SK-MEL-5 (cell line): ENCODE measurements at regions not wholly inside any gene's neighbourhood (a gene's known extent, or its start where the extent isn't known, plus 50 kb on each side); places are given as distances from the start of the nearest gene placed in this dataset.
"Not testable (repeated sequence)": the region's sequence is repeated elsewhere in the genome, so short reads cannot be mapped to it uniquely, and the experiment has no call there.

Source experiments
- DNase-seq: peaks from one replicate; pipeline ENCODE4 v3.0.0-alpha.2; 2016; ENCODE audit warnings: low read depth, low spot score
- in situ Hi-C: cut with HindIII; loops from 2 replicates; pipeline ENCODE4 v1.10.0; 2016; ENCODE audit warnings: low sequenced_read_pairs, high pct_unique_total_duplicates, low pct_unique_long_range_greater_than_20kb

GRCh38 chr7:49093218-49093617 is 168.9 kb downstream of the CDC14C start:
- in situ Hi-C loops, result no loop called here
- no peak for DNase-seq

- in situ Hi-C loops, result no loop called here
- no peak for DNase-seq
These were observed 170.5 kb downstream of the CDC14C start for GRCh38 chr7:49094866-49095265.

- in situ Hi-C loops, result no loop called here
- peak; percentile 43 for DNase-seq
These were observed 175.4 kb downstream of the CDC14C start for GRCh38 chr7:49099587-49100326.

GRCh38 chr7:49100908-49101740 is 176.8 kb downstream of the CDC14C start:
- in situ Hi-C loops, DNase-seq: not testable (repeated sequence)

- no peak for DNase-seq
- in situ Hi-C loops, result no loop called here
These were observed 178.1 kb downstream of the CDC14C start for GRCh38 chr7:49102411-49102810.

- in situ Hi-C loops, result no loop called here
- DNase-seq, result no peak
These were observed 187.4 kb downstream of the CDC14C start for GRCh38 chr7:49111706-49112105.

- in situ Hi-C loops, result no loop called here
- no peak for DNase-seq
These were observed 187.9 kb downstream of the CDC14C start for GRCh38 chr7:49112222-49112621.

GRCh38 chr7:49112647-49113046 is 188.3 kb downstream of the CDC14C start:
- DNase-seq, result no peak
- in situ Hi-C loops, result no loop called here

GRCh38 chr7:49119706-49120105 is 195.4 kb downstream of the CDC14C start:
- in situ Hi-C loops, result no loop called here
- no peak for DNase-seq

- in situ Hi-C loops, result no loop called here
- no peak for DNase-seq
These were observed 200.9 kb downstream of the CDC14C start for GRCh38 chr7:49125246-49125645.

GRCh38 chr7:49127359-49127913 is 203.1 kb downstream of the CDC14C start:
- DNase-seq, result no peak
- in situ Hi-C loops, result no loop called here

- in situ Hi-C loops, result no loop called here
- DNase-seq, result no peak
These were observed 213.6 kb downstream of the CDC14C start for GRCh38 chr7:49137978-49138377.

GRCh38 chr7:49150486-49150885 is 226.1 kb downstream of the CDC14C start:
- in situ Hi-C loops, result no loop called here
- DNase-seq, result no peak

- no peak for DNase-seq
- in situ Hi-C loops, result no loop called here
These were observed 226.8 kb downstream of the CDC14C start for GRCh38 chr7:49151146-49151545.

GRCh38 chr7:49158321-49158720 is 234.0 kb downstream of the CDC14C start:
- DNase-seq, result no peak
- in situ Hi-C loops, result no loop called here

- in situ Hi-C loops, result no loop called here
- no peak for DNase-seq
These were observed 235.2 kb downstream of the CDC14C start for GRCh38 chr7:49159536-49159935.

GRCh38 chr7:49166441-49166840 is 242.1 kb downstream of the CDC14C start:
- in situ Hi-C loops, result no loop called here
- peak; percentile 47 for DNase-seq

- no peak for DNase-seq
- in situ Hi-C loops, result no loop called here
These were observed 248.3 kb downstream of the CDC14C start for GRCh38 chr7:49172639-49173038.

- in situ Hi-C loops, result no loop called here
- no peak for DNase-seq
These were observed 250.0 kb downstream of the CDC14C start for GRCh38 chr7:49174396-49174795.
